Upper lobe of left lung (tissue), 4 donors: ENCODE measurements at regions not wholly inside any gene's neighbourhood (a gene's known extent, or its start where the extent isn't known, plus 50 kb on each side); places are given as distances from the start of the nearest gene placed in this dataset.

Source experiments
- POLR2A ChIP-seq, 4 donors: fragments of 450-650 bp; IDR thresholded peaks; one replicate each; pipeline ENCODE4 v1.5.1; 2016 to 2017; ENCODE audit warnings: antibody characterized with exemption in 4 of 4, mild to moderate bottlenecking in 2 of 4
- POLR2AphosphoS5 ChIP-seq, 2 donors: sonication (generic); formaldehyde crosslinking; IDR thresholded peaks; one replicate each; pipeline ENCODE4 v1.5.1; 2017; ENCODE audit warnings: antibody characterized with exemption in 2 of 2

DNA sequence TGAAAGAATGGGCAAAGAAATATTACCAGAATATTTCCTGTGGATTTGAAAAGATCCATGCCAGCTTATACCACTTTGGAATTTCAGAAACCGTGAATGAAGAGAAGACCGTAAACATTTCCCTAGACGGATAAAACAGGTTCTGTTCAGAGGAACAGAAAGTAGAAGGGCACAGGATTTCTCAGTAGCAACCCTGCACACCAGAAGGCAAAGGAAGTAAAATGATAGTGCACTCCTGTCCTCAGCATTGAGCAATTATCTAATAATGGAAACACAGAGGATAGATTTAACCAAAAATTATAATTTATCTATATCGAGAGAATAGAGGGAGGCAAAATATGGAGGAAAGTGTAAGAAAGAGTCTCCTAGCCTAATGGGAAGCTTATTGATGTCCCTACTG lies 87.0 kb upstream of the ITGA6 start:
- TF ChIP-seq POLR2AphosphoS5 (IDR thresholded peaks at IDR 0.05) (no peak), POLR2A (IDR thresholded peaks at IDR 0.05) (no peak)
